HG03378 (cell line): ENCODE measurements at regions not wholly inside any gene's neighbourhood (a gene's known extent, or its start where the extent isn't known, plus 50 kb on each side); places are given as distances from the start of the nearest gene placed in this dataset.
"Not testable (repeated sequence)": the region's sequence is repeated elsewhere in the genome, so short reads cannot be mapped to it uniquely, and the experiment has no call there.

Experiments used
- ATAC-seq: cut with Tn5 transposase; IDR thresholded peaks from one replicate; pipeline ENCODE4 v1.9.1; 2021; ENCODE audit warnings: mild to moderate bottlenecking, moderate library complexity; ENCODE audit not compliant: unreplicated experiment

- ATAC-seq, result no peak
Measured at GRCh38 chr6:113750151-113750855, 106.8 kb upstream of the MARCKS start.

DNA sequence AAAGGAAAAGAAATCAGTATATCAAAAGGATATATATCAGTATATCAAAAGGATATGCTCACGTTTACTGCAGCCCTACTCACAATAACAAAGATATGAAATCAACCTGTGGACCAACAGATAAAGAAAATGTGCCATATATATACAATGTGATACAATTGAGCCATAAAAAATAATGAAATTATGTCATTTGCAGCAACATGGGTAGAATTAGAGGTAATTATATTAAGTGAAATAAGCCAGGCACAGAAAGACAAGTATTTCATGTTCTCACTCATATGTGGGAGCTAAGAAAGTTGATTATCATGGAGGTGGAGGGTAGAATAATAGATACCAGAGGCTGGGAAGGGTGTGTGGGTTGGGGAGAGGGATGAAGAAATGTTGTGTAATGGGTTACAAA, 102.9 kb upstream of the MARCKS start:
- ATAC-seq, result no peak

- peak; percentile 82 for ATAC-seq
Measured at GRCh38 chr6:113755449-113756289, 101.5 kb upstream of the MARCKS start.

DNA sequence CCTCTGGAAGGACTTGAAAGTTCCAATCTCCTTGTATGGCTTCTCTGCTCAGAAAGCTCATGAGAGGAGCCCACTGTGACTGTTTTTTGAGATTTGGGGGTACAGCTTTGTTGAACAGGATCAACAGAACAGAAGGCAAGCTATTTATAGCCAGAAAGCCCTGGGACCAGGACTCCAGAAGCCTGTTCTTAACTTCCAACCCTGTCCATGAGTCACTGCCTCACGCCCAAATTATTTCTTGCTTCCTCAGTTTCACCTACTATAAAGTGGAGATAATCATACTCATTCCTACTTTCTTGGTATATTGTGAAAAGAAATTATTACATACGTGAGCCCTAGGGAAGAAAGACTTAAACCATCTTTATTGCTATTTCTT, 100.9 kb upstream of the MARCKS start:
- no peak for ATAC-seq

DNA sequence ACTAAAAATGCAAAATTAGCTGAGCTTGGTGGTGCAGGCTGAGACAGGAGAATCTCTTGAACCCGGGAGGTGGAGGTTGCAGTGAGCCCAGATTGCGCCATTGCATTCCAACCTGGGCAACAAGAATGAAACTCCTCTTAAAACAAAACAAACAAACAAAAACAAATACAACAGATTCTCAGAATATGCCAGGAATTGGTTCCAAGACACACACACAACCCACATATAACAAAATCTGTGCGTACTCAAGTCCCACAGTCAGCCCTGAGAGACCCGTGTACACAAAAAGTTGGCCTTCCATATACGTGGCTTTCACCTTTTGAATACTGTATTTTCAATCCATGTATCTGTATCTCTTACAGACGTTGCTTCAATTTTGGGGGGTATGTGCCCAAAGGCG, 98.9 kb upstream of the MARCKS start:
- no peak for ATAC-seq

DNA sequence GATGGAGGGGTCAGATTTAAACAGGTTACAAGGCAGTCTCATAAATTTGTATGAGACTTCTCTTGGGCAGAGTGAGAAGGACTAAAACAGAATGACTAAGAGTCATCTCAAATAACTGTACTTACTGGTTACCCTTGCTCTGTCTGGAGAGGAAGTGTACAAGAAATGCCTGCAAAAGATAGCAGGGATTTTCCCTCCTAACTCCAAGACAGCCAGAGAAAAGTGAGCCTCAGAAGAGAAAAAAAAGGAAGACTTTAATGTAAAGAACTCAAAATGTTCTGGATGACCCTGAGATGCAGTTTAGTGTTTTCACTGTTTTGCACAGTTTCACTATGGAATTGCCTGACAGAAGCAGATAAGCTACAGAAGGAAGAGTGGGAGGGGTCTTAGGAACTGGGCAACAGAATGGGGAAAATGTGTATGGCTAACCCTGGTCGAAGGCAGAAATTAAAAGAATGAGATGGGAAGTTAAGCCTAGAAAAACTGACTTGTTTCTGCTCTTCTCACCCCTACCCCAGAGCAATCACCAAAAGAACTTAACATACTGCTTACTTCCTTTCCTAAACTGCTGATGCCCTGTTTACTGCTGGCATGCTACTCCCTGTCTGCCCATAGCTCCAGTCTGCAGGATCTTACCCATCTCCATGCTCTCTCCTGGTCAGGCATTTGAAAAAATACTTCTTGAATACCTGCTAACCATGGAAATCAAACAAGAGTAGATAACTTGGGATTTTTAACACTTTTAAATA, 98.1 kb upstream of the MARCKS start:
- ATAC-seq, result peak; percentile 33

- no peak for ATAC-seq
Measured at GRCh38 chr6:113762641-113763040, 94.5 kb upstream of the MARCKS start.

- ATAC-seq, result no peak
Measured at GRCh38 chr6:113763311-113763766, 93.8 kb upstream of the MARCKS start.

DNA sequence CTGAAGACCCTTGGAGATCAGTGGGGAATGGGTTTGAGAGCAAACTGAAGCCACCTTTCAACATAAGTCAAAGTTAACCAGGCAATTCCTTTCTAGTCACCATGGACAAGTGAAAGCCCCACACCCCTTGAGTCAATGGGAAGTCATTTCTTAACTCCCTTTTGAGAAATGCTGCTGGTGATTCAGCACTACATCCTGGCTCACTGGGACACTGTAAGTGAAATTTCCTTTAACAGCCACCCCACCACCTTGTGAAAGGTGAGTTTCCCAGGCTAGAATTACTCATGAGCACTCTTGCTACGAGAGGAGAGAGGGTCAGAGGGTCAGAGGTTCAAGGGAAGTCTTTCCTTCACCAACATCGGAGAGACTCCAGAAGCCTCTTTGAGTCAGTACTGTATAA, 93.3 kb upstream of the MARCKS start:
- ATAC-seq, result peak; percentile 81

GRCh38 chr6:113765909-113766308, 91.2 kb upstream of the MARCKS start:
- no peak for ATAC-seq

DNA sequence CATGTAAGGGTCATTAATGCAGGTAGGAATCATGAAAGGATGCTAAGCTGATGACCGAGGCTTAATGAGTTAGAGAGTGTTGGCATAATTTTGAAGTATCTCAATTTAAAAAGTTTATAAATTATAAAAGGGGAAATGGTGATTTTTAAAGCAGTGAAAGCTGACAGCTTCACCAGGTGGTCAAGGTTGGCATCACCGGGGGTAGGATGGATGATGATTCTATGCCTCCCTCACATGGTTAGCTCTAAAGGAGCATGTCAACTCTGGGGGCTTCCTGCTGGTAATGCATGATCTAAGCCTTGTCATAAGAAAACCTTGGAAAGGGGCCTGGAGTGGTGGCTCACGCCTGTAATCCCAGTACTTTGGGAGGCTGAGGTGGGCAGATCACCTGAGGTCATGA, 89.2 kb upstream of the MARCKS start:
- no peak for ATAC-seq

GRCh38 chr6:113772961-113773360, 84.2 kb upstream of the MARCKS start:
- no peak for ATAC-seq

GRCh38 chr6:113774127-113774825, 82.9 kb upstream of the MARCKS start:
- no peak for ATAC-seq

GRCh38 chr6:113776998-113777397, 80.1 kb upstream of the MARCKS start:
- ATAC-seq, result no peak

DNA sequence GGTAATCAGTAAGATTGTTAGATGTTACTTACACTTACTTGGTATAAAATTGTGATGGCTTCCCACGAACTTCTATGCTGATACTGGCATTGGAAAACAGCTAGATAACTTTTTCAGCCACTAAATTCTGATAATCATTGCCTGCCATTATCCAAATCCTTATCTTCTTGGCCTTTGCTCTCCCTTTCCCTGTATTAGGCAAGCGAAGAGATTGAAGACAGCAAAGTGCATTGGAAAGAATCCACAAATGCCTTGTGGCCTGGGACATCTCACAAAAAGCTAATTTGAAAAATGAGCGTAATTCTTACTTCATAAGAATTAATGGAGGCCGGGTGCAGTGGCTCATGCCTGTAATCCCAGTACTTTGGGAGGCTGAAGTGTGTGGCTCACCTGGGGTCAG, 79.5 kb upstream of the MARCKS start:
- ATAC-seq, result no peak

- no peak for ATAC-seq
Measured at GRCh38 chr6:113779656-113780055, 77.5 kb upstream of the MARCKS start.

- ATAC-seq, result no peak
Measured at GRCh38 chr6:113782636-113783035, 74.5 kb upstream of the MARCKS start.

- ATAC-seq, result no peak
Measured at GRCh38 chr6:113786168-113786567, 71.0 kb upstream of the MARCKS start.

DNA sequence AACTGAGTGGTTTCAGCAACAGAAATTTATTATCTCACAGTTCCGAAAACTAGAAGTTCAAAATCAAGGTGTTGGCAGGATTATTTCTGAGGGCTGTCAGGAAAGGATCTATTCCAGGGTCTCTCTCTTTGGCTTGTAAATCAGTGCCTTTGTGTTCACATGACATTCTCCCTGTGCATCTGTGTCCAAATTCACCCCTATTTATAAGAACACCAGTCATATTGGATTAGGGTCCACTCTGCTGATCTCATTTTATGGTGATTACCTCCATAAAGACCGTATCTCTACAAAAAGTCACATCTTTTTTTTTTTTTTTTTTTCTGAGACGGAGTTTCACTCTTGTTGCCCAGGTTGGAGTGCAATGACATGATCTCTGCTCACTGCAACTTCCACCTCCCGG, 68.6 kb upstream of the MARCKS start:
- ATAC-seq, result no peak

DNA sequence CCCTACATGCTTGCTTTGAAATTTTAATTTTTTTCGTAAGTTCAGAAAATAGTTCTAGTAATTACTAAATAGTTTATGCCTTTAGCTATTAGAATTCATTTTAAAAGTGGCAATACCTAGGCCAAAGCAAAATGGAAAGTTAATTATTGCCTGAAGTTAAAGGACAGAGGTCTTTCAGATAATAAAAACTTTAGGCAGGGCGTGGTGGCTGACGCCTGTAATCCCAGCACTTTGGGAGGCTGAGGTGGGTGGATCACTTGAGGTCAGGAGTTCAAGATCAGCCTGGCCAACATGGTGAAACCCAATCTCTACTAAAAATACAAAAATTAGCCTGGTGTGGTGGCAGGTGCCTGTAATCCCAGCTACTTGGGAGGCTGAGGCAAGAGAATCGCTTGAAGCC, 65.9 kb upstream of the MARCKS start:
- not testable (repeated sequence) for ATAC-seq

- ATAC-seq, result not testable (repeated sequence)
Measured at GRCh38 chr6:113795371-113795770, 61.8 kb upstream of the MARCKS start.
